ENCODE measurements at regions not wholly inside any gene's neighbourhood (a gene's known extent, or its start where the extent isn't known, plus 50 kb on each side); places are given as distances from the start of the nearest gene placed in this dataset.
"Not testable (repeated sequence)": the region's sequence is repeated elsewhere in the genome, so short reads cannot be mapped to it uniquely, and the experiment has no call there.

GRCh38 chr7:42642699-42643098, 269.2 kb downstream of the C7orf25 start:
- Mint-ChIP-seq H3K36me3 (ENCODE audit: insufficient read depth) (no peaks in the 10 kb centered on the region), H3K4me3 (ENCODE audit: low read depth) (no peak overlapping the region), H3K4me1 (ENCODE audit: low read depth) (no peaks in the 10 kb centered on the region), H3K9me3 (ENCODE audit: low read depth) (no peaks in the 10 kb centered on the region), H3K27me3 (peaks cover 10% of the 10 kb centered on the region), H3K27ac (no peak overlapping the region)
- no peak for TF ChIP-seq CTCF (IDR thresholded peaks at IDR 0.05; ENCODE audit: unreplicated experiment)
- no peak for DNase-seq (ENCODE audit: low spot score, unreplicated experiment)

- no peak for DNase-seq (ENCODE audit: low spot score, unreplicated experiment)
- Mint-ChIP-seq H3K4me1 (ENCODE audit: low read depth) (no peaks in the 10 kb centered on the region), H3K27ac (no peak overlapping the region), H3K36me3 (ENCODE audit: insufficient read depth) (no peaks in the 10 kb centered on the region), H3K27me3 (peaks cover 15% of the 10 kb centered on the region), H3K4me3 (ENCODE audit: low read depth) (no peak overlapping the region), H3K9me3 (ENCODE audit: low read depth) (no peaks in the 10 kb centered on the region)
- no peak for TF ChIP-seq CTCF (IDR thresholded peaks at IDR 0.05; ENCODE audit: unreplicated experiment)
Measured at GRCh38 chr7:42639930-42640329, 271.9 kb downstream of the C7orf25 start.

GRCh38 chr7:42636380-42636779, 275.5 kb downstream of the C7orf25 start:
- H3K9me3 Mint-ChIP-seq (ENCODE audit: low read depth); H3K27ac Mint-ChIP-seq; H3K36me3 Mint-ChIP-seq (ENCODE audit: insufficient read depth); H3K4me3 Mint-ChIP-seq (ENCODE audit: low read depth); DNase-seq (ENCODE audit: low spot score, unreplicated experiment); H3K4me1 Mint-ChIP-seq (ENCODE audit: low read depth): not testable (repeated sequence)
- H3K27me3 Mint-ChIP-seq: peaks cover 16% of the 10 kb centered on the region

GRCh38 chr7:42628054-42628453, 283.8 kb downstream of the C7orf25 start:
- Mint-ChIP-seq H3K27ac (no peak overlapping the region), H3K9me3 (ENCODE audit: low read depth) (no peaks in the 10 kb centered on the region), H3K4me3 (ENCODE audit: low read depth) (no peak overlapping the region), H3K27me3 (peaks cover 4% of the 10 kb centered on the region), H3K4me1 (ENCODE audit: low read depth) (no peaks in the 10 kb centered on the region), H3K36me3 (ENCODE audit: insufficient read depth) (no peaks in the 10 kb centered on the region)
- no peak for TF ChIP-seq CTCF (IDR thresholded peaks at IDR 0.05; ENCODE audit: unreplicated experiment)
- no peak for DNase-seq (ENCODE audit: low spot score, unreplicated experiment)

GRCh38 chr7:42627626-42628025, 284.2 kb downstream of the C7orf25 start:
- Mint-ChIP-seq H3K36me3 (ENCODE audit: insufficient read depth) (no peaks in the 10 kb centered on the region), H3K27ac (no peak overlapping the region), H3K4me1 (ENCODE audit: low read depth) (no peaks in the 10 kb centered on the region), H3K27me3 (peaks cover 4% of the 10 kb centered on the region), H3K9me3 (ENCODE audit: low read depth) (no peaks in the 10 kb centered on the region), H3K4me3 (ENCODE audit: low read depth) (no peak overlapping the region)
- DNase-seq (ENCODE audit: low spot score, unreplicated experiment): no peak
- no peak for TF ChIP-seq CTCF (IDR thresholded peaks at IDR 0.05; ENCODE audit: unreplicated experiment)

- H3K27me3 Mint-ChIP-seq: peaks cover 4% of the 10 kb centered on the region
- no peak overlapping the region for H3K27ac Mint-ChIP-seq
- DNase-seq (ENCODE audit: low spot score, unreplicated experiment): no peak
- no peaks in the 10 kb centered on the region for H3K36me3 Mint-ChIP-seq (ENCODE audit: insufficient read depth)
- H3K4me1 Mint-ChIP-seq (ENCODE audit: low read depth): no peaks in the 10 kb centered on the region
- no peak for TF ChIP-seq CTCF (IDR thresholded peaks at IDR 0.05; ENCODE audit: unreplicated experiment)
- H3K4me3 Mint-ChIP-seq (ENCODE audit: low read depth): no peak overlapping the region
- H3K9me3 Mint-ChIP-seq (ENCODE audit: low read depth): no peaks in the 10 kb centered on the region
Measured at GRCh38 chr7:42627101-42627500, 284.8 kb downstream of the C7orf25 start.
